Panc1 (cell line): ENCODE measurements at regions not wholly inside any gene's neighbourhood (a gene's known extent, or its start where the extent isn't known, plus 50 kb on each side); places are given as distances from the start of the nearest gene placed in this dataset.

Experiments used
- POLR2AphosphoS5 ChIP-seq: IDR thresholded peaks from 2 replicates; pipeline ENCODE4 v1.6.1; 2012; ENCODE audit warnings: mild to moderate bottlenecking, low read depth, low read length, moderate library complexity
- TF ChIP-seq, protein P1 (sequence below): fragments of 450-650 bp; IDR thresholded peaks from 2 replicates; pipeline ENCODE4 v1.5.1; 2017; ENCODE audit warnings: mild to moderate bottlenecking

- TF ChIP-seq, protein P1, sequence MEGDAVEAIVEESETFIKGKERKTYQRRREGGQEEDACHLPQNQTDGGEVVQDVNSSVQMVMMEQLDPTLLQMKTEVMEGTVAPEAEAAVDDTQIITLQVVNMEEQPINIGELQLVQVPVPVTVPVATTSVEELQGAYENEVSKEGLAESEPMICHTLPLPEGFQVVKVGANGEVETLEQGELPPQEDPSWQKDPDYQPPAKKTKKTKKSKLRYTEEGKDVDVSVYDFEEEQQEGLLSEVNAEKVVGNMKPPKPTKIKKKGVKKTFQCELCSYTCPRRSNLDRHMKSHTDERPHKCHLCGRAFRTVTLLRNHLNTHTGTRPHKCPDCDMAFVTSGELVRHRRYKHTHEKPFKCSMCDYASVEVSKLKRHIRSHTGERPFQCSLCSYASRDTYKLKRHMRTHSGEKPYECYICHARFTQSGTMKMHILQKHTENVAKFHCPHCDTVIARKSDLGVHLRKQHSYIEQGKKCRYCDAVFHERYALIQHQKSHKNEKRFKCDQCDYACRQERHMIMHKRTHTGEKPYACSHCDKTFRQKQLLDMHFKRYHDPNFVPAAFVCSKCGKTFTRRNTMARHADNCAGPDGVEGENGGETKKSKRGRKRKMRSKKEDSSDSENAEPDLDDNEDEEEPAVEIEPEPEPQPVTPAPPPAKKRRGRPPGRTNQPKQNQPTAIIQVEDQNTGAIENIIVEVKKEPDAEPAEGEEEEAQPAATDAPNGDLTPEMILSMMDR, result no peak
- no peak for TF ChIP-seq POLR2AphosphoS5
Measured at GRCh38 chr5:166532456-166533220, 1758.8 kb upstream of the WWC1 start.
